ENCODE measurements at regions not wholly inside any gene's neighbourhood (a gene's known extent, or its start where the extent isn't known, plus 50 kb on each side); places are given as distances from the start of the nearest gene placed in this dataset.

DNA sequence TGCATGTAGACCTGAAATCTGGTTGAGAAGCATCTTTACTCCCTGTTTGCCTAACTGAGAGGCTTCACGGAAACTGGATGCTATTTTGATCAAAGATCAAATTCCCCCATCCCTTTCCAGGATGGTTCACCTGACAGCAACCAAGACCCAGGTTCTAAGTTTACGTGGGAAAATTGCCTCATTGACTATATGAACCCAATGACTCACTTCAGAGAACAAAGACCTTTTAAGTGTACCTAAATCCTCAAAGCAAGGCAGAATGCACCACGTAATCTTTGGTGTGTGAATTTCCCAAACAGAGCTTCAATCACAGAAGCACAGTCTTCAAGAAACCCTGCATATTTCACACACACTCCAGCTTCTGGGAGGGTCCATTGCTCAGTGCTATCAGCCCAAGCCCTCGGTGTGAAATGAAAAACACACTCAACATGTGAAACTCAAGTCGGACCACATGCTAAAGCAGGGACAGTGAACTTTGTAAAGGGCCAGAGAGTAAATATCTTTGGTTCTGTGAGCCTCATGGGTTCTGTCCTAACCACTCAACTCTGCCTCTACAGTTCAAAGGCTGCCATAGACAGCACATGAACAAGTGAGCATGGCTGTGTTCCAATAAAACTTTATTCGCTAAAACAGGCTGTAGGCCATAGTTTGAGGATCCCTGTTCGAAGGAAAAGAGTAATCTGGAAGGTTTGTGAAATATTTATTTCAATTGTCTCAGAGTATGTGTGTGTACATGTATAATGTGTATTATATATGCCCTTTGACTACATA lies 275.6 kb upstream of the FOXK1 start:
- ATAC-seq (no peak), DNase-seq (peak; percentile 26)
- no peaks in the 10 kb centered on the region for H3K9me3 ChIP-seq (ENCODE audit: low read length)
- H3K27me3 ChIP-seq (ENCODE audit: low read length), result no peaks in the 10 kb centered on the region
- no peak overlapping the region for H3K4me2 ChIP-seq (ENCODE audit: low read length)
- H3K36me3 ChIP-seq (ENCODE audit: low read depth, low read length), result no peaks in the 10 kb centered on the region
- H3K9me2 ChIP-seq (replicated peaks; ENCODE audit: low read length), result no peaks in the 10 kb centered on the region
- intact Hi-C loops (cut with micrococcal nuclease), result no loop called here
- H3K9ac ChIP-seq (ENCODE audit: low read length), result no peak overlapping the region
- no peaks in the 10 kb centered on the region for H3F3A ChIP-seq (ENCODE audit: low read length, unreplicated experiment)
- no peaks in the 10 kb centered on the region for H3K79me2 ChIP-seq (ENCODE audit: low read length)
- BruUV-seq (replicated peaks), result no TSS peak
- peak overlapping the region; percentile 27; the same call in 1 of the 2 replicates for H3K27ac ChIP-seq (ENCODE audit: low read length)
- no peak overlapping the region for H2AFZ ChIP-seq (ENCODE audit: low read length)
- H3K4me3 ChIP-seq (ENCODE audit: low read length), result no peak overlapping the region
- ChIA-PET CTCF (no interaction called here), POLR2A (ENCODE audit: unreplicated experiment) (no interaction called here)
- H4K20me1 ChIP-seq (ENCODE audit: low read length), result no peaks in the 10 kb centered on the region
- TF ChIP-seq EZH2 (IDR thresholded peaks at IDR 0.05; ENCODE audit: low read length, unreplicated experiment) (no peak), CTCF (conservative IDR thresholded peaks at IDR 0.05; ENCODE audit: low read depth, low read length) (0 out of 2 replicates have a peak, but pooled peaks have one; percentile 10), EZH2phosphoT487 (IDR thresholded peaks at IDR 0.05; ENCODE audit: borderline replicate concordance, low read length) (no peak)
- H3K4me1 ChIP-seq (ENCODE audit: insufficient read depth, low read length), result no peaks in the 10 kb centered on the region

- Histone ChIP-seq H3K9me3 (ENCODE audit: low read length) (no peaks in the 10 kb centered on the region), H3K9me2 (replicated peaks; ENCODE audit: low read length) (no peaks in the 10 kb centered on the region), H3K79me2 (ENCODE audit: low read length) (no peaks in the 10 kb centered on the region), H2AFZ (ENCODE audit: low read length) (no peak overlapping the region), H3K4me3 (ENCODE audit: low read length) (no peak overlapping the region), H3K27ac (ENCODE audit: low read length) (no peak overlapping the region), H3F3A (ENCODE audit: low read length, unreplicated experiment) (no peaks in the 10 kb centered on the region), H4K20me1 (ENCODE audit: low read length) (no peaks in the 10 kb centered on the region), H3K36me3 (ENCODE audit: low read depth, low read length) (no peaks in the 10 kb centered on the region), H3K9ac (ENCODE audit: low read length) (no peak overlapping the region), H3K4me2 (ENCODE audit: low read length) (no peak overlapping the region), H3K4me1 (ENCODE audit: insufficient read depth, low read length) (no peaks in the 10 kb centered on the region), H3K27me3 (ENCODE audit: low read length) (no peaks in the 10 kb centered on the region)
- no peak for ATAC-seq
- intact Hi-C loops (cut with micrococcal nuclease), result no loop called here
- ChIA-PET POLR2A (ENCODE audit: unreplicated experiment) (no interaction called here), CTCF (no interaction called here)
- TF ChIP-seq EZH2 (IDR thresholded peaks at IDR 0.05; ENCODE audit: low read length, unreplicated experiment) (no peak), CTCF (conservative IDR thresholded peaks at IDR 0.05; ENCODE audit: low read depth, low read length) (no peak), EZH2phosphoT487 (IDR thresholded peaks at IDR 0.05; ENCODE audit: borderline replicate concordance, low read length) (no peak)
- BruUV-seq (replicated peaks), result no TSS peak
- DNase-seq, result no peak
These were observed 272.1 kb upstream of the FOXK1 start for GRCh38 chr7:4409946-4410345.

- Histone ChIP-seq H4K20me1 (ENCODE audit: low read length) (no peaks in the 10 kb centered on the region), H3K27me3 (ENCODE audit: low read length) (no peaks in the 10 kb centered on the region), H3K4me3 (ENCODE audit: low read length) (0 out of 2 replicates have a peak overlapping the region, but pooled peaks have one; percentile 13), H3K4me2 (ENCODE audit: low read length) (peak overlapping the region; percentile 27), H3K36me3 (ENCODE audit: low read depth, low read length) (no peaks in the 10 kb centered on the region), H3K9me2 (replicated peaks; ENCODE audit: low read length) (no peaks in the 10 kb centered on the region), H3K9me3 (ENCODE audit: low read length) (no peaks in the 10 kb centered on the region), H3K79me2 (ENCODE audit: low read length) (no peaks in the 10 kb centered on the region), H3K9ac (ENCODE audit: low read length) (no peak overlapping the region), H3K4me1 (ENCODE audit: insufficient read depth, low read length) (no peaks in the 10 kb centered on the region), H3K27ac (ENCODE audit: low read length) (no peak overlapping the region), H2AFZ (ENCODE audit: low read length) (no peak overlapping the region; the same call in 1 of the 2 replicates), H3F3A (ENCODE audit: low read length, unreplicated experiment) (no peaks in the 10 kb centered on the region)
- TF ChIP-seq CTCF (conservative IDR thresholded peaks at IDR 0.05; ENCODE audit: low read depth, low read length), result no peak
- no peak for TF ChIP-seq EZH2 (IDR thresholded peaks at IDR 0.05; ENCODE audit: low read length, unreplicated experiment)
- no peak for TF ChIP-seq EZH2phosphoT487 (IDR thresholded peaks at IDR 0.05; ENCODE audit: borderline replicate concordance, low read length)
- no peak for DNase-seq
- ATAC-seq, result no peak
- no TSS peak for BruUV-seq (replicated peaks)
- ChIA-PET POLR2A (ENCODE audit: unreplicated experiment) (no interaction called here), CTCF (no interaction called here)
- intact Hi-C loops (cut with micrococcal nuclease), result no loop called here
These were observed 265.6 kb upstream of the FOXK1 start for GRCh38 chr7:4416396-4417056.
